Kidney epithelial cell (primary cell): ENCODE measurements at regions not wholly inside any gene's neighbourhood (a gene's known extent, or its start where the extent isn't known, plus 50 kb on each side); places are given as distances from the start of the nearest gene placed in this dataset.
"Not testable (repeated sequence)": the region's sequence is repeated elsewhere in the genome, so short reads cannot be mapped to it uniquely, and the experiment has no call there.

ENCODE experiments used
- DNase-seq: peaks from one replicate; pipeline ENCODE4 v3.0.0-alpha.2; 2010; ENCODE audit warnings: low read depth
- H3K27me3 ChIP-seq: 2 replicates; pipeline ENCODE4 v1.6.0; 2011; ENCODE audit warnings: low read length; ENCODE audit not compliant: control insufficient read depth, insufficient read depth
- H3K36me3 ChIP-seq: 2 replicates; pipeline ENCODE4 v1.5.1; 2011; ENCODE audit warnings: low read length; ENCODE audit not compliant: control insufficient read depth, insufficient read depth
- H3K4me3 ChIP-seq: 2 replicates; pipeline ENCODE4 v1.5.1; 2011; ENCODE audit warnings: low read depth, mild to moderate bottlenecking, control low read depth, low read length
- TF ChIP-seq, protein P1 (sequence below): IDR thresholded peaks from 2 replicates; pipeline ENCODE4 v1.5.1; 2011; ENCODE audit warnings: mild to moderate bottlenecking, moderate library complexity, low read length, control low read depth, inconsistent platforms; ENCODE audit not compliant: insufficient read depth, poor library complexity, severe bottlenecking

- no peaks in the 10 kb centered on the region for H3K36me3 ChIP-seq
- no peak for DNase-seq
- H3K27me3 ChIP-seq, result no peaks in the 10 kb centered on the region
Observed at GRCh38 chr2:41197781-41198180, 745.9 kb upstream of the SLC8A1 start.

GRCh38 chr2:41199334-41199733 lies 747.4 kb upstream of the SLC8A1 start:
- Histone ChIP-seq H3K4me3 (no peak overlapping the region), H3K27me3 (no peaks in the 10 kb centered on the region), H3K36me3 (no peaks in the 10 kb centered on the region)
- TF ChIP-seq, protein P1, sequence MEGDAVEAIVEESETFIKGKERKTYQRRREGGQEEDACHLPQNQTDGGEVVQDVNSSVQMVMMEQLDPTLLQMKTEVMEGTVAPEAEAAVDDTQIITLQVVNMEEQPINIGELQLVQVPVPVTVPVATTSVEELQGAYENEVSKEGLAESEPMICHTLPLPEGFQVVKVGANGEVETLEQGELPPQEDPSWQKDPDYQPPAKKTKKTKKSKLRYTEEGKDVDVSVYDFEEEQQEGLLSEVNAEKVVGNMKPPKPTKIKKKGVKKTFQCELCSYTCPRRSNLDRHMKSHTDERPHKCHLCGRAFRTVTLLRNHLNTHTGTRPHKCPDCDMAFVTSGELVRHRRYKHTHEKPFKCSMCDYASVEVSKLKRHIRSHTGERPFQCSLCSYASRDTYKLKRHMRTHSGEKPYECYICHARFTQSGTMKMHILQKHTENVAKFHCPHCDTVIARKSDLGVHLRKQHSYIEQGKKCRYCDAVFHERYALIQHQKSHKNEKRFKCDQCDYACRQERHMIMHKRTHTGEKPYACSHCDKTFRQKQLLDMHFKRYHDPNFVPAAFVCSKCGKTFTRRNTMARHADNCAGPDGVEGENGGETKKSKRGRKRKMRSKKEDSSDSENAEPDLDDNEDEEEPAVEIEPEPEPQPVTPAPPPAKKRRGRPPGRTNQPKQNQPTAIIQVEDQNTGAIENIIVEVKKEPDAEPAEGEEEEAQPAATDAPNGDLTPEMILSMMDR, result no peak
- DNase-seq, result no peak

More at GRCh38 chr2:41197781-41198180, 745.9 kb upstream of the SLC8A1 start:
- H3K4me3 ChIP-seq, result no peak overlapping the region
- TF ChIP-seq, protein P1, result no peak

GRCh38 chr2:41204315-41204714 lies 752.4 kb upstream of the SLC8A1 start:
- Histone ChIP-seq H3K36me3 (no peaks in the 10 kb centered on the region), H3K4me3 (no peak overlapping the region), H3K27me3 (no peaks in the 10 kb centered on the region)
- TF ChIP-seq, protein P1, result no peak
- DNase-seq, result no peak

GRCh38 chr2:41206004-41206403 lies 754.1 kb upstream of the SLC8A1 start:
- no peak overlapping the region for H3K4me3 ChIP-seq
- no peaks in the 10 kb centered on the region for H3K27me3 ChIP-seq
- TF ChIP-seq, protein P1, result no peak
- DNase-seq, result no peak
- no peaks in the 10 kb centered on the region for H3K36me3 ChIP-seq

DNA sequence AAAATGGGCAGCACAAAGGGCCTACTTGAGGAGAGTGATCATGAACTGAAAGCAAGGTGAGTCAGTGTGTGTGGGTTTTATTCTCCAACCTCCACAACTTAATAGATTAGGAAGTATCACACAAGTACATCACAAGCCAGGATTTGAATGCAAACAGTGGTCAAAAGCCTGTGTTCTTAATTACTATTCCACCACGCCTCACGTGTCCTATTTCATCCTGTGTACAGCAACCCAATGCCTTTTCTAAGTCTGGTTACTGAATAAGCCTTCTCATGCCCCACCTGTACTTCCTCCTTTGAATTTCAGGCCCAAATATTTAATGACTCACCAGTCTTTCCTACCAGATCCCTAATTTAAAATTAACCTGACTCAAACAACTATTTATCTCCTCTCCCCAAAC lies 755.7 kb upstream of the SLC8A1 start:
- DNase-seq, result peak; percentile 60
- Histone ChIP-seq H3K27me3 (no peaks in the 10 kb centered on the region), H3K4me3 (no peak overlapping the region), H3K36me3 (no peaks in the 10 kb centered on the region)
- TF ChIP-seq, protein P1, result no peak

DNA sequence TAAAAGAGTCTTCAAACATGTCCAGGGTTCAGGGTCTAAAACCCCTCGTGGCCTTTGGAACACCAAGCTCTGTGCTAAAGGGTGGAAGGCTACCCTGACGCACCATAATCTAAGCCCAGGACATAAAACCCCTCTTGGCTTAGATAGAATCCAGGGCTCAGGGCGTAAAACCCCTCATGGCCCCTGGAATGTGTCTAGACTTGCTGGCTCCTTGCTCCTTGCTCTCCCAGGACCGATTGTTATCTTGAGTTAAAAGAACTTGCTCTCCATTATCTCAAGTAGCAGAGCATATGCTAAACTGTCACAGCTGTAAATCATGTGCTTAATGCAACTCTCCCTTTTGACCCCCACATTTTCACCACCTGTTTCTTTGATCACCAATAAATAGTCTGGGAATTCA lies 758.1 kb upstream of the SLC8A1 start:
- H3K27me3 ChIP-seq, DNase-seq: not testable (repeated sequence)

More for the DNA sequence above, 758.1 kb upstream of the SLC8A1 start:
- H3K4me3 ChIP-seq, H3K36me3 ChIP-seq: not testable (repeated sequence)
